ENCODE measurements at regions not wholly inside any gene's neighbourhood (a gene's known extent, or its start where the extent isn't known, plus 50 kb on each side); places are given as distances from the start of the nearest gene placed in this dataset.

DNA sequence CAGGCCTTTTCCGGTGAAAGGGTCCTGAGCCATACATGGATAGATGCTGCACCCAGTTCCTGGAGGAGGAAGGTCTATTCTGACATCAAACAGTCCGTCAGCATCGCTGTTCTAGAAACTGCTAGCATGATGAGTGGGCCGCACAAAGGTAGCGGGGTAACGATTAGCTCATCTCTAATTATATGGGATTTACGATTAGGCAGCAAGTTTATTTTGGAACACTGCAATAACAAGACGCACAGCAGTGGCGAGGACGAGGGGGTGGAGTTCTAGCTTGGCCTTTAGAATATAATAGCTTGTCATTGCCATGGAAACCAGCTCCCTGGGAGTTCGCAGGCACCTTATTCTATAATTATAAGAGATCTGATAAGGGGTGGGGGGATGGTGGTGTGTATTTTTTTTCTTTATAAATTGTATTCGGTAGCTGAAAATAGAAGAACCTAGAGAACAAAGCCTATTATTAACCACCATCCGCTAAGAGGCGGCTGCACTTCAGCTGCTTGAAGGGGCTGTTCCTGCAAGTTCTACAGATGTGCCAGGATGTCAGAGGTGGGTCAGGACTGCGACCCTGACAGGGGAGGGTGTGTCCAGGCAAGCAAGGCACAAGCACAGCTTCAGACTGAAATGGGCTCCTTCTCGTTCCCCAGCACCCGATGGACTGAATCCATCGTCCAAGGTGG lies 311.0 kb downstream of the AGTPBP1 start:
- DNase-seq (no peak), ATAC-seq (ENCODE audit: poor library complexity) (no peak)
- peaks cover 0 to 5% of the 10 kb centered on the region in 2 experiments for H3K27me3 ChIP-seq (ENCODE audit: control insufficient read depth in 1 of 2, insufficient read depth in 2 of 2, low read length in 2 of 2)
- H3K27ac ChIP-seq (ENCODE audit: low read depth in 1 of 2, low read length in 2 of 2): no peak overlapping the region
- Mint-ChIP-seq H3K27me3 (peaks cover 53% of the 10 kb centered on the region), H3K9me3 (no peaks in the 10 kb centered on the region), H3K27ac (no peak overlapping the region), H3K4me3 (no peak overlapping the region), H3K36me3 (ENCODE audit: low read depth) (no peaks in the 10 kb centered on the region), H3K4me1 (ENCODE audit: low read depth) (no peaks in the 10 kb centered on the region)
- no peak for TF ChIP-seq CTCF (IDR thresholded peaks at IDR 0.05)
- POLR2A ChIA-PET: no interaction called here
- H3K4me3 ChIP-seq (ENCODE audit: low read length): no peak overlapping the region
- peaks cover 0 to 6% of the 10 kb centered on the region in 2 experiments for H3K9me3 ChIP-seq (ENCODE audit: control insufficient read depth in 1 of 2, insufficient read depth in 1 of 2, low read length in 2 of 2)
- no peaks in the 10 kb centered on the region for H3K4me1 ChIP-seq (ENCODE audit: insufficient read depth, low read length)
- CTCF ChIA-PET: no interaction called here
- no peaks in the 10 kb centered on the region for H3K36me3 ChIP-seq (ENCODE audit: insufficient read depth, low read length)
- intact Hi-C loops (cut with DNase I, micrococcal nuclease): no loop called here

DNA sequence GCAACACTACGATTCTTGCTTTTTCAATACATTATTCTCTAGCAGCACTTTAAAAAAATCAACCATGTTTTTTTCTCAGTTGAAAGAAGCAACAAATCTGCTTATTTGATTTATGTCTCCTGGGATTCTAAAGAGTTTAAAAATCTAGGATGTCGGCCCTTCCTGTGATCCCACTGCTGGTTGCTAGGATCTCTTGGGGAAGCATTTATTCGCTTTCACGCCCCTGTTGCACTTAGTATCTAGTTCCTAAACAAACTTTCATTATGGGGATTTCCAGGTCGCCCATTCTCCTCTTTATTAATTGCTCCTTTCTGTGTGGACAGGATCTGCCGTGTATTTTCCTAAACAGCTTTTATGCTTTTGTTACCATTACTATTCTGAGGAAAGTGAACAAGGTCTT lies 313.5 kb downstream of the AGTPBP1 start:
- CTCF ChIA-PET: no interaction called here

GRCh38 chr9:85427772-85428171 lies 314.0 kb downstream of the AGTPBP1 start:
- Histone ChIP-seq H3K36me3 (ENCODE audit: insufficient read depth, low read length) (no peaks in the 10 kb centered on the region), H3K4me1 (ENCODE audit: insufficient read depth, low read length) (no peaks in the 10 kb centered on the region), H3K27me3 (ENCODE audit: control insufficient read depth in 1 of 2, insufficient read depth in 2 of 2, low read length in 2 of 2) (peaks cover 0 to 9% of the 10 kb centered on the region in 2 experiments), H3K4me3 (ENCODE audit: low read length) (no peak overlapping the region), H3K27ac (ENCODE audit: low read depth in 1 of 2, low read length in 2 of 2) (no peak overlapping the region), H3K9me3 (ENCODE audit: control insufficient read depth in 1 of 2, insufficient read depth in 1 of 2, low read length in 2 of 2) (no peaks in the 10 kb centered on the region)
- intact Hi-C loops (cut with DNase I, micrococcal nuclease): no loop called here
- Mint-ChIP-seq H3K4me1 (ENCODE audit: low read depth) (no peaks in the 10 kb centered on the region), H3K36me3 (ENCODE audit: low read depth) (no peaks in the 10 kb centered on the region), H3K4me3 (no peak overlapping the region), H3K27ac (no peak overlapping the region), H3K9me3 (peaks cover 4% of the 10 kb centered on the region), H3K27me3 (peaks cover 60% of the 10 kb centered on the region)
- ChIA-PET CTCF (no interaction called here), POLR2A (no interaction called here)
- TF ChIP-seq CTCF (IDR thresholded peaks at IDR 0.05): no peak
- DNase-seq: no peak
- no peak for ATAC-seq (ENCODE audit: poor library complexity)

More for the DNA sequence above, 313.5 kb downstream of the AGTPBP1 start:
- DNase-seq (no peak), ATAC-seq (ENCODE audit: poor library complexity) (no peak)
- POLR2A ChIA-PET: no interaction called here
- Histone ChIP-seq H3K4me3 (ENCODE audit: low read length) (no peak overlapping the region), H3K27me3 (ENCODE audit: control insufficient read depth in 1 of 2, insufficient read depth in 2 of 2, low read length in 2 of 2) (peaks cover 0 to 9% of the 10 kb centered on the region in 2 experiments), H3K36me3 (ENCODE audit: insufficient read depth, low read length) (no peaks in the 10 kb centered on the region), H3K27ac (ENCODE audit: low read depth in 1 of 2, low read length in 2 of 2) (no peak overlapping the region), H3K9me3 (ENCODE audit: control insufficient read depth in 1 of 2, insufficient read depth in 1 of 2, low read length in 2 of 2) (peaks cover 0 to 3% of the 10 kb centered on the region in 2 experiments), H3K4me1 (ENCODE audit: insufficient read depth, low read length) (no peaks in the 10 kb centered on the region)
- no peaks in the 10 kb centered on the region for H3K36me3 Mint-ChIP-seq (ENCODE audit: low read depth)
- no peak overlapping the region for H3K4me3 Mint-ChIP-seq
- no peak for TF ChIP-seq CTCF (IDR thresholded peaks at IDR 0.05)
- intact Hi-C loops (cut with DNase I, micrococcal nuclease): no loop called here
- H3K27me3 Mint-ChIP-seq: peaks cover 60% of the 10 kb centered on the region
- H3K27ac Mint-ChIP-seq: no peak overlapping the region
- no peaks in the 10 kb centered on the region for H3K4me1 Mint-ChIP-seq (ENCODE audit: low read depth)
- H3K9me3 Mint-ChIP-seq: peaks cover 4% of the 10 kb centered on the region
